Suprapubic skin (tissue), 4 donors: ENCODE measurements at regions not wholly inside any gene's neighbourhood (a gene's known extent, or its start where the extent isn't known, plus 50 kb on each side); places are given as distances from the start of the nearest gene placed in this dataset.
"Not testable (repeated sequence)": the region's sequence is repeated elsewhere in the genome, so short reads cannot be mapped to it uniquely, and the experiment has no call there.

Experiments used
- DNase-seq, 2 donors: peaks; one replicate each; pipeline ENCODE4 v3.0.0-alpha.2; 2019; ENCODE audit warnings: low spot score in 2 of 2
- H3K27ac ChIP-seq: fragments of 200-600 bp; sonication (generic); one replicate; pipeline ENCODE4 v1.5.1; 2019
- H3K27me3 ChIP-seq: fragments of 200-600 bp; sonication (generic); one replicate; pipeline ENCODE4 v1.5.1; 2019
- H3K36me3 ChIP-seq: fragments of 200-600 bp; sonication (generic); one replicate; pipeline ENCODE4 v1.5.1; 2019
- H3K4me1 ChIP-seq: fragments of 200-600 bp; sonication (generic); one replicate; pipeline ENCODE4 v1.5.1; 2019
- H3K4me3 ChIP-seq: fragments of 200-600 bp; sonication (generic); one replicate; pipeline ENCODE4 v1.5.1; 2019; ENCODE audit warnings: mild to moderate bottlenecking
- H3K9me3 ChIP-seq: fragments of 200-600 bp; sonication (generic); one replicate; pipeline ENCODE4 v1.5.1; 2019
- EP300 ChIP-seq: sonication (generic); formaldehyde crosslinking; IDR thresholded peaks from one replicate; pipeline ENCODE4 v1.6.1; 2017; ENCODE audit warnings: antibody characterized with exemption
- POLR2A ChIP-seq, 2 donors: fragments of 450-650 bp; IDR thresholded peaks; one replicate each; pipeline ENCODE4 v1.6.1; 2017; ENCODE audit warnings: antibody characterized with exemption in 2 of 2, mild to moderate bottlenecking in 2 of 2, moderate library complexity in 2 of 2
- POLR2AphosphoS5 ChIP-seq, 3 donors: sonication (generic); formaldehyde crosslinking; IDR thresholded peaks; one replicate each; pipeline ENCODE4 v1.6.1; 2017; ENCODE audit warnings: antibody characterized with exemption in 3 of 3
- WGBS: methylation state at CpG from one replicate; pipeline ENCODE4 v1.1.5; 2018; 5-methylcytosine and 5-hydroxymethylcytosine counted together
- TF ChIP-seq, protein P1 (sequence below), 2 donors: fragments of 200-600 bp in 1 of 2; fragments of 450-650 bp in 1 of 2; sonication (generic) in 1 of 2; IDR thresholded peaks; one replicate each; pipeline ENCODE4 v1.5.1; 2016 to 2019; ENCODE audit warnings: antibody characterized with exemption in 2 of 2, mild to moderate bottlenecking in 1 of 2, moderate library complexity in 1 of 2

- Histone ChIP-seq H3K4me3 (no peak overlapping the region), H3K27me3 (no peaks in the 10 kb centered on the region), H3K9me3 (no peaks in the 10 kb centered on the region), H3K4me1 (no peaks in the 10 kb centered on the region), H3K27ac (no peak overlapping the region), H3K36me3 (no peaks in the 10 kb centered on the region)
- TF ChIP-seq EP300 = no peak
- TF ChIP-seq, protein P1, sequence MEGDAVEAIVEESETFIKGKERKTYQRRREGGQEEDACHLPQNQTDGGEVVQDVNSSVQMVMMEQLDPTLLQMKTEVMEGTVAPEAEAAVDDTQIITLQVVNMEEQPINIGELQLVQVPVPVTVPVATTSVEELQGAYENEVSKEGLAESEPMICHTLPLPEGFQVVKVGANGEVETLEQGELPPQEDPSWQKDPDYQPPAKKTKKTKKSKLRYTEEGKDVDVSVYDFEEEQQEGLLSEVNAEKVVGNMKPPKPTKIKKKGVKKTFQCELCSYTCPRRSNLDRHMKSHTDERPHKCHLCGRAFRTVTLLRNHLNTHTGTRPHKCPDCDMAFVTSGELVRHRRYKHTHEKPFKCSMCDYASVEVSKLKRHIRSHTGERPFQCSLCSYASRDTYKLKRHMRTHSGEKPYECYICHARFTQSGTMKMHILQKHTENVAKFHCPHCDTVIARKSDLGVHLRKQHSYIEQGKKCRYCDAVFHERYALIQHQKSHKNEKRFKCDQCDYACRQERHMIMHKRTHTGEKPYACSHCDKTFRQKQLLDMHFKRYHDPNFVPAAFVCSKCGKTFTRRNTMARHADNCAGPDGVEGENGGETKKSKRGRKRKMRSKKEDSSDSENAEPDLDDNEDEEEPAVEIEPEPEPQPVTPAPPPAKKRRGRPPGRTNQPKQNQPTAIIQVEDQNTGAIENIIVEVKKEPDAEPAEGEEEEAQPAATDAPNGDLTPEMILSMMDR (IDR thresholded peaks at IDR 0.05) = no peak
- no peak for TF ChIP-seq POLR2AphosphoS5 (IDR thresholded peaks at IDR 0.05)
- no peak for TF ChIP-seq POLR2A (IDR thresholded peaks at IDR 0.05)
- 95% methylated on average over 2 of the region's 2 CpGs for WGBS
- no peak for DNase-seq
Observed at GRCh38 chr1:218926631-218927030, 247.0 kb upstream of the LYPLAL1 start.

GRCh38 chr1:218930000-218930399, 243.7 kb upstream of the LYPLAL1 start:
- TF ChIP-seq POLR2AphosphoS5 (IDR thresholded peaks at IDR 0.05) = no peak
- no peak for TF ChIP-seq EP300
- TF ChIP-seq, protein P1 (IDR thresholded peaks at IDR 0.05) = no peak
- TF ChIP-seq POLR2A (IDR thresholded peaks at IDR 0.05) = no peak
- WGBS = 92% methylated on average over 3 of the region's 3 CpGs
- Histone ChIP-seq H3K27me3 (no peaks in the 10 kb centered on the region), H3K36me3 (no peaks in the 10 kb centered on the region), H3K4me3 (no peak overlapping the region), H3K27ac (no peak overlapping the region), H3K9me3 (no peaks in the 10 kb centered on the region), H3K4me1 (no peaks in the 10 kb centered on the region)
- DNase-seq = no peak

GRCh38 chr1:218930472-218931241, 243.0 kb upstream of the LYPLAL1 start:
- no peak overlapping the region for H3K27ac ChIP-seq
- TF ChIP-seq POLR2A (IDR thresholded peaks at IDR 0.05) (no peak), EP300 (no peak), POLR2AphosphoS5 (IDR thresholded peaks at IDR 0.05) (no peak)
- TF ChIP-seq, protein P1 (IDR thresholded peaks at IDR 0.05) = no peak
- WGBS = 65% methylated on average over 8 of the region's 8 CpGs

DNA sequence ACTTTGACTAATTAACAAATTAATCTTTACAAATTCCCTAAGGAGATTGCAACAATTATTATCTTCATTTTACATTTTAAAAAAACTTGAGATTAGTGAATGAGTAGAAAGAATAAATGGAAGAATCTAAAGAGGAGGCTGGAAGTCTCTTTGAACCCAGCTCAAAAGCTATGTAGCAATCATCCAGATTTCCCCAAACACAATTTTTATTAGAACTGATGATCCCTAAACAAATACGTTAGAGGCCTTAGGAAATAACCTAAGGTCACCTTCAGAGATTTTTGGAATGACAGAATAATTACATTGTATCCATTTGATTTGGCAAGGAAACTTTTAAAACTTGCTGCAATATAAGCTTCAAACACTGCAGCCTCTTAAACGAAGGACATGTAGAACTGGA, 242.4 kb upstream of the LYPLAL1 start:
- Histone ChIP-seq H3K27me3 (no peaks in the 10 kb centered on the region), H3K4me1 (no peaks in the 10 kb centered on the region), H3K27ac (no peak overlapping the region), H3K36me3 (no peaks in the 10 kb centered on the region), H3K4me3 (no peak overlapping the region), H3K9me3 (peaks cover 8% of the 10 kb centered on the region)
- TF ChIP-seq POLR2A (IDR thresholded peaks at IDR 0.05) (no peak), EP300 (no peak), POLR2AphosphoS5 (IDR thresholded peaks at IDR 0.05) (no peak)
- TF ChIP-seq, protein P1 (IDR thresholded peaks at IDR 0.05) = no peak
- WGBS = 77% methylated on average over 2 of the region's 2 CpGs
- DNase-seq = no peak

More at GRCh38 chr1:218930472-218931241, 243.0 kb upstream of the LYPLAL1 start:
- Histone ChIP-seq H3K4me3 (no peak overlapping the region), H3K9me3 (peaks cover 3% of the 10 kb centered on the region), H3K36me3 (no peaks in the 10 kb centered on the region), H3K4me1 (no peaks in the 10 kb centered on the region), H3K27me3 (no peaks in the 10 kb centered on the region)
- no peak for DNase-seq

GRCh38 chr1:218933513-218933912, 240.2 kb upstream of the LYPLAL1 start:
- Histone ChIP-seq H3K27me3 (no peaks in the 10 kb centered on the region), H3K4me3 (no peak overlapping the region), H3K36me3 (no peaks in the 10 kb centered on the region), H3K4me1 (no peaks in the 10 kb centered on the region), H3K27ac (no peak overlapping the region), H3K9me3 (peaks cover 8% of the 10 kb centered on the region)
- TF ChIP-seq POLR2A (IDR thresholded peaks at IDR 0.05) = no peak
- TF ChIP-seq, protein P1 (IDR thresholded peaks at IDR 0.05) = no peak
- TF ChIP-seq EP300 = no peak
- TF ChIP-seq POLR2AphosphoS5 (IDR thresholded peaks at IDR 0.05) = no peak
- 40% methylated on average over 1 of the region's 1 CpG for WGBS
- DNase-seq = no peak

GRCh38 chr1:218935408-218935807, 238.3 kb upstream of the LYPLAL1 start:
- H3K4me3 ChIP-seq, H3K4me1 ChIP-seq, H3K27ac ChIP-seq, H3K27me3 ChIP-seq, DNase-seq, H3K36me3 ChIP-seq: not testable (repeated sequence)
- 90% methylated on average over 2 of the region's 2 CpGs for WGBS
- H3K9me3 ChIP-seq = peaks cover 15% of the 10 kb centered on the region
